GM18498 (cell line): ENCODE measurements at regions not wholly inside any gene's neighbourhood (a gene's known extent, or its start where the extent isn't known, plus 50 kb on each side); places are given as distances from the start of the nearest gene placed in this dataset.

Experiments
- ATAC-seq: cut with Tn5 transposase; IDR thresholded peaks from one replicate; pipeline ENCODE4 v1.9.1; 2021; ENCODE audit warnings: mild to moderate bottlenecking, moderate library complexity; ENCODE audit not compliant: unreplicated experiment

GRCh38 chr6:164195942-164196281 lies 781.4 kb downstream of the QKI start:
- ATAC-seq: no peak

GRCh38 chr6:164195278-164195941 lies 780.9 kb downstream of the QKI start:
- no peak for ATAC-seq

GRCh38 chr6:164188861-164189260 lies 774.3 kb downstream of the QKI start:
- ATAC-seq: no peak

- ATAC-seq: no peak
Observed at GRCh38 chr6:164185471-164185871, 771.0 kb downstream of the QKI start.

- ATAC-seq: no peak
Observed at GRCh38 chr6:164184410-164184809, 769.9 kb downstream of the QKI start.

- no peak for ATAC-seq
Observed at GRCh38 chr6:164183556-164184123, 769.1 kb downstream of the QKI start.

GRCh38 chr6:164178679-164179332 lies 764.3 kb downstream of the QKI start:
- ATAC-seq: no peak

- no peak for ATAC-seq
Observed at GRCh38 chr6:164169355-164169754, 754.8 kb downstream of the QKI start.

GRCh38 chr6:164168595-164168994 lies 754.1 kb downstream of the QKI start:
- ATAC-seq: no peak

GRCh38 chr6:164167873-164168405 lies 753.4 kb downstream of the QKI start:
- no peak for ATAC-seq

- no peak for ATAC-seq
Observed at GRCh38 chr6:164166996-164167395, 752.5 kb downstream of the QKI start.

GRCh38 chr6:164166515-164166914 lies 752.0 kb downstream of the QKI start:
- ATAC-seq: no peak

GRCh38 chr6:164164876-164165275 lies 750.4 kb downstream of the QKI start:
- no peak for ATAC-seq

GRCh38 chr6:164163239-164163638 lies 748.7 kb downstream of the QKI start:
- no peak for ATAC-seq

GRCh38 chr6:164159061-164159460 lies 744.5 kb downstream of the QKI start:
- no peak for ATAC-seq

GRCh38 chr6:164154588-164154987 lies 740.1 kb downstream of the QKI start:
- ATAC-seq: no peak

GRCh38 chr6:164152611-164153010 lies 738.1 kb downstream of the QKI start:
- no peak for ATAC-seq

- no peak for ATAC-seq
Observed at GRCh38 chr6:164151161-164152120, 736.9 kb downstream of the QKI start.

GRCh38 chr6:164150232-164150631 lies 735.7 kb downstream of the QKI start:
- no peak for ATAC-seq

GRCh38 chr6:164148788-164149187 lies 734.3 kb downstream of the QKI start:
- no peak for ATAC-seq

GRCh38 chr6:164144316-164144715 lies 729.8 kb downstream of the QKI start:
- no peak for ATAC-seq
